ENCODE measurements at regions not wholly inside any gene's neighbourhood (a gene's known extent, or its start where the extent isn't known, plus 50 kb on each side); places are given as distances from the start of the nearest gene placed in this dataset.
"Not testable (repeated sequence)": the region's sequence is repeated elsewhere in the genome, so short reads cannot be mapped to it uniquely, and the experiment has no call there.

- H3K27ac ChIP-seq (ENCODE audit: low read depth in 2 of 2, low read length in 2 of 2), result no peak overlapping the region
- H3K9ac ChIP-seq (ENCODE audit: low read depth in 1 of 2, low read length in 2 of 2), result no peak overlapping the region
- no peaks in the 10 kb centered on the region for H3K36me3 ChIP-seq (ENCODE audit: control insufficient read depth in 2 of 2, insufficient read depth in 2 of 2, low read length in 2 of 2)
- no peaks in the 10 kb centered on the region for H3K9me3 ChIP-seq (ENCODE audit: control insufficient read depth in 2 of 2, low read length in 2 of 2)
- H3K27me3 ChIP-seq (ENCODE audit: control insufficient read depth in 2 of 2, insufficient read depth in 2 of 2, low read length in 2 of 2), result no peaks in the 10 kb centered on the region
- H3K4me1 ChIP-seq (ENCODE audit: control insufficient read depth in 2 of 2, insufficient read depth in 2 of 2, low read length in 2 of 2), result no peaks in the 10 kb centered on the region
- no peak overlapping the region for H3K4me3 ChIP-seq (ENCODE audit: low read length in 2 of 2)
Measured at GRCh38 chr16:59878479-59878878, 1144.4 kb upstream of the GOT2 start.

- Histone ChIP-seq H3K4me3 (ENCODE audit: low read length in 2 of 2) (no peak overlapping the region), H3K9ac (ENCODE audit: low read depth in 1 of 2, low read length in 2 of 2) (no peak overlapping the region), H3K27me3 (ENCODE audit: control insufficient read depth in 2 of 2, insufficient read depth in 2 of 2, low read length in 2 of 2) (no peaks in the 10 kb centered on the region), H3K36me3 (ENCODE audit: control insufficient read depth in 2 of 2, insufficient read depth in 2 of 2, low read length in 2 of 2) (no peaks in the 10 kb centered on the region), H3K9me3 (ENCODE audit: control insufficient read depth in 2 of 2, low read length in 2 of 2) (peaks cover 0 to 3% of the 10 kb centered on the region in 2 donors), H3K4me1 (ENCODE audit: control insufficient read depth in 2 of 2, insufficient read depth in 2 of 2, low read length in 2 of 2) (no peaks in the 10 kb centered on the region), H3K27ac (ENCODE audit: low read depth in 2 of 2, low read length in 2 of 2) (no peak overlapping the region)
Measured at GRCh38 chr16:59864981-59865666, 1131.0 kb upstream of the GOT2 start.

- Histone ChIP-seq H3K36me3 (ENCODE audit: control insufficient read depth in 2 of 2, insufficient read depth in 2 of 2, low read length in 2 of 2) (no peaks in the 10 kb centered on the region), H3K4me3 (ENCODE audit: low read length in 2 of 2) (no peak overlapping the region), H3K9me3 (ENCODE audit: control insufficient read depth in 2 of 2, low read length in 2 of 2) (peaks cover 0 to 3% of the 10 kb centered on the region in 2 donors), H3K9ac (ENCODE audit: low read depth in 1 of 2, low read length in 2 of 2) (no peak overlapping the region), H3K4me1 (ENCODE audit: control insufficient read depth in 2 of 2, insufficient read depth in 2 of 2, low read length in 2 of 2) (no peaks in the 10 kb centered on the region), H3K27ac (ENCODE audit: low read depth in 2 of 2, low read length in 2 of 2) (no peak overlapping the region), H3K27me3 (ENCODE audit: control insufficient read depth in 2 of 2, insufficient read depth in 2 of 2, low read length in 2 of 2) (no peaks in the 10 kb centered on the region)
Measured at GRCh38 chr16:59859676-59860402, 1125.7 kb upstream of the GOT2 start.

- Histone ChIP-seq H3K9ac (ENCODE audit: low read depth in 1 of 2, low read length in 2 of 2) (no peak overlapping the region), H3K9me3 (ENCODE audit: control insufficient read depth in 2 of 2, low read length in 2 of 2) (peaks cover 0 to 2% of the 10 kb centered on the region in 2 donors), H3K36me3 (ENCODE audit: control insufficient read depth in 2 of 2, insufficient read depth in 2 of 2, low read length in 2 of 2) (no peaks in the 10 kb centered on the region), H3K27ac (ENCODE audit: low read depth in 2 of 2, low read length in 2 of 2) (no peak overlapping the region), H3K4me1 (ENCODE audit: control insufficient read depth in 2 of 2, insufficient read depth in 2 of 2, low read length in 2 of 2) (no peaks in the 10 kb centered on the region), H3K27me3 (ENCODE audit: control insufficient read depth in 2 of 2, insufficient read depth in 2 of 2, low read length in 2 of 2) (no peaks in the 10 kb centered on the region), H3K4me3 (ENCODE audit: low read length in 2 of 2) (no peak overlapping the region)
Measured at GRCh38 chr16:59854846-59855439, 1120.8 kb upstream of the GOT2 start.

GRCh38 chr16:59849716-59850115 is 1115.6 kb upstream of the GOT2 start:
- Histone ChIP-seq H3K9ac (ENCODE audit: low read depth in 1 of 2, low read length in 2 of 2) (no peak overlapping the region), H3K36me3 (ENCODE audit: control insufficient read depth in 2 of 2, insufficient read depth in 2 of 2, low read length in 2 of 2) (no peaks in the 10 kb centered on the region), H3K9me3 (ENCODE audit: control insufficient read depth in 2 of 2, low read length in 2 of 2) (peaks cover 0 to 2% of the 10 kb centered on the region in 2 donors), H3K4me1 (ENCODE audit: control insufficient read depth in 2 of 2, insufficient read depth in 2 of 2, low read length in 2 of 2) (no peaks in the 10 kb centered on the region), H3K4me3 (ENCODE audit: low read length in 2 of 2) (no peak overlapping the region), H3K27ac (ENCODE audit: low read depth in 2 of 2, low read length in 2 of 2) (no peak overlapping the region), H3K27me3 (ENCODE audit: control insufficient read depth in 2 of 2, insufficient read depth in 2 of 2, low read length in 2 of 2) (no peaks in the 10 kb centered on the region)

- no peaks in the 10 kb centered on the region for H3K9me3 ChIP-seq (ENCODE audit: control insufficient read depth in 2 of 2, low read length in 2 of 2)
- H3K27me3 ChIP-seq (ENCODE audit: control insufficient read depth in 2 of 2, insufficient read depth in 2 of 2, low read length in 2 of 2), result no peaks in the 10 kb centered on the region
- H3K9ac ChIP-seq (ENCODE audit: low read depth in 1 of 2, low read length in 2 of 2), result no peak overlapping the region
- H3K36me3 ChIP-seq (ENCODE audit: control insufficient read depth in 2 of 2, insufficient read depth in 2 of 2, low read length in 2 of 2), result no peaks in the 10 kb centered on the region
- H3K4me1 ChIP-seq (ENCODE audit: control insufficient read depth in 2 of 2, insufficient read depth in 2 of 2, low read length in 2 of 2), result no peaks in the 10 kb centered on the region
- no peak overlapping the region for H3K27ac ChIP-seq (ENCODE audit: low read depth in 2 of 2, low read length in 2 of 2)
- no peak overlapping the region for H3K4me3 ChIP-seq (ENCODE audit: low read length in 2 of 2)
Measured at GRCh38 chr16:59848296-59848695, 1114.2 kb upstream of the GOT2 start.

- Histone ChIP-seq H3K4me1 (ENCODE audit: control insufficient read depth in 2 of 2, insufficient read depth in 2 of 2, low read length in 2 of 2) (no peaks in the 10 kb centered on the region), H3K9me3 (ENCODE audit: control insufficient read depth in 2 of 2, low read length in 2 of 2) (no peaks in the 10 kb centered on the region), H3K27ac (ENCODE audit: low read depth in 2 of 2, low read length in 2 of 2) (no peak overlapping the region), H3K9ac (ENCODE audit: low read depth in 1 of 2, low read length in 2 of 2) (no peak overlapping the region), H3K27me3 (ENCODE audit: control insufficient read depth in 2 of 2, insufficient read depth in 2 of 2, low read length in 2 of 2) (no peaks in the 10 kb centered on the region), H3K4me3 (ENCODE audit: low read length in 2 of 2) (no peak overlapping the region), H3K36me3 (ENCODE audit: control insufficient read depth in 2 of 2, insufficient read depth in 2 of 2, low read length in 2 of 2) (no peaks in the 10 kb centered on the region)
Measured at GRCh38 chr16:59840169-59840568, 1106.1 kb upstream of the GOT2 start.

GRCh38 chr16:59826767-59827166 is 1092.7 kb upstream of the GOT2 start:
- Histone ChIP-seq H3K27me3 (ENCODE audit: control insufficient read depth in 2 of 2, insufficient read depth in 2 of 2, low read length in 2 of 2) (no peaks in the 10 kb centered on the region), H3K36me3 (ENCODE audit: control insufficient read depth in 2 of 2, insufficient read depth in 2 of 2, low read length in 2 of 2) (no peaks in the 10 kb centered on the region), H3K9me3 (ENCODE audit: control insufficient read depth in 2 of 2, low read length in 2 of 2) (no peaks in the 10 kb centered on the region), H3K4me3 (ENCODE audit: low read length in 2 of 2) (no peak overlapping the region), H3K27ac (ENCODE audit: low read depth in 2 of 2, low read length in 2 of 2) (no peak overlapping the region), H3K9ac (ENCODE audit: low read depth in 1 of 2, low read length in 2 of 2) (no peak overlapping the region), H3K4me1 (ENCODE audit: control insufficient read depth in 2 of 2, insufficient read depth in 2 of 2, low read length in 2 of 2) (no peaks in the 10 kb centered on the region)

- H3K4me3 ChIP-seq (ENCODE audit: low read length in 2 of 2); H3K9me3 ChIP-seq (ENCODE audit: control insufficient read depth in 2 of 2, low read length in 2 of 2); H3K4me1 ChIP-seq (ENCODE audit: control insufficient read depth in 2 of 2, insufficient read depth in 2 of 2, low read length in 2 of 2); H3K36me3 ChIP-seq (ENCODE audit: control insufficient read depth in 2 of 2, insufficient read depth in 2 of 2, low read length in 2 of 2); H3K27ac ChIP-seq (ENCODE audit: low read depth in 2 of 2, low read length in 2 of 2); H3K27me3 ChIP-seq (ENCODE audit: control insufficient read depth in 2 of 2, insufficient read depth in 2 of 2, low read length in 2 of 2); H3K9ac ChIP-seq (ENCODE audit: low read depth in 1 of 2, low read length in 2 of 2): not testable (repeated sequence)
Measured at GRCh38 chr16:59809488-59809887, 1075.4 kb upstream of the GOT2 start.

- Histone ChIP-seq H3K9ac (ENCODE audit: low read depth in 1 of 2, low read length in 2 of 2) (no peak overlapping the region), H3K9me3 (ENCODE audit: control insufficient read depth in 2 of 2, low read length in 2 of 2) (no peaks in the 10 kb centered on the region), H3K27ac (ENCODE audit: low read depth in 2 of 2, low read length in 2 of 2) (no peak overlapping the region), H3K27me3 (ENCODE audit: control insufficient read depth in 2 of 2, insufficient read depth in 2 of 2, low read length in 2 of 2) (no peaks in the 10 kb centered on the region), H3K4me3 (ENCODE audit: low read length in 2 of 2) (no peak overlapping the region), H3K36me3 (ENCODE audit: control insufficient read depth in 2 of 2, insufficient read depth in 2 of 2, low read length in 2 of 2) (no peaks in the 10 kb centered on the region), H3K4me1 (ENCODE audit: control insufficient read depth in 2 of 2, insufficient read depth in 2 of 2, low read length in 2 of 2) (no peaks in the 10 kb centered on the region)
Measured at GRCh38 chr16:59783191-59783590, 1049.1 kb upstream of the GOT2 start.

Measured in mucosa of rectum (tissue), 2 donors.